ENCODE measurements at regions not wholly inside any gene's neighbourhood (a gene's known extent, or its start where the extent isn't known, plus 50 kb on each side); places are given as distances from the start of the nearest gene placed in this dataset.

- no peak for DNase-seq
Measured at GRCh38 chr14:44142006-44142405, 365.1 kb downstream of the FSCB start.

GRCh38 chr14:44135972-44136371 lies 371.1 kb downstream of the FSCB start:
- DNase-seq = no peak

- DNase-seq = no peak
Measured at GRCh38 chr14:44131861-44132260, 375.2 kb downstream of the FSCB start.

DNA sequence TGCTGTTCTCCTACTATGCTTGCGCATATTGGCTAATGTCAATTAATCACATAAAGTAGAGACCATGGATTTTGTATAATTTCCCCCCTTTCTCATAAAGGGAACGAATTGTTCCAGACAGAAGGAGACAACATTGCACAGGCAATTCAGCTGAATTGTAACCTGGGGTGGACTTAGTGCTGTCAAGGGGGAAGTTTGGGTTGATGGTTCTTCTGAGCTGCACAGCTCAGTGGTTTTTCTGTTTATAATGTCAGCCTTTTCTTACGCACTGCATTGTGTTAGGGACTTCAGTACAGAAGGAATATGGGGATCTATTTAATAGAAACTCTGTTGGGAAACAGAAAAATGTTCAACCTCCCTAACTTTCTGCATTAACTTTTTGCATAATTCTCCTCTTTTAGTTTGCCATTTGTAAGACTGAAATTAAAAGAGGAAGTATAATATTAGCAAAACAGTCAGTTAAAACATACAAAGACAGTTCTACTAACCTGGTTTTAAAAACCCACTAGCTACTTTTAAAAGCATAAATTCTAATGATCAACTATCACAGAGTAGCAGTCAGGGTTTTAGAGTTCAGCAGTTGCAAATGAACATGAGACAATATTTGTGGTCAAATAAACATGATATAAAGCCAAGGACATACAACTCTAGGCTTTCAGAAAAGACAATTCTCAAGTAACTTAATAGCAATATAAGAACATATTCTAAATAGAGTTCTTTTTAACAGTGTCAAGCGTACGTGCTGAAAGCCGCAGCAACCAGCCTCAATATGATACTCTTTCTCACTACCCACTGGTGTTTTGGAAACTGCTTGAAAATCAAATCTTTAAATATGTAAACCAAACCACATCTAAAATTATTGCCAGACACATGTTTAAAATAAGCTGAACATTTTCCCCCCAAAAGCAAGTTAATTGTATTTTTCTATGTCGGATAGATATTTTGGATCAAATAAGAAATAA lies 393.0 kb downstream of the FSCB start:
- no peak for DNase-seq

- no peak for DNase-seq
Measured at GRCh38 chr14:44112774-44113460, 394.2 kb downstream of the FSCB start.

- no peak for DNase-seq
Measured at GRCh38 chr14:44109036-44109435, 398.0 kb downstream of the FSCB start.

- DNase-seq = no peak
Measured at GRCh38 chr14:44108601-44109000, 398.5 kb downstream of the FSCB start.

GRCh38 chr14:44107156-44107555 lies 399.9 kb downstream of the FSCB start:
- DNase-seq = no peak

GRCh38 chr14:44099743-44100488 lies 407.2 kb downstream of the FSCB start:
- no peak for DNase-seq

DNA sequence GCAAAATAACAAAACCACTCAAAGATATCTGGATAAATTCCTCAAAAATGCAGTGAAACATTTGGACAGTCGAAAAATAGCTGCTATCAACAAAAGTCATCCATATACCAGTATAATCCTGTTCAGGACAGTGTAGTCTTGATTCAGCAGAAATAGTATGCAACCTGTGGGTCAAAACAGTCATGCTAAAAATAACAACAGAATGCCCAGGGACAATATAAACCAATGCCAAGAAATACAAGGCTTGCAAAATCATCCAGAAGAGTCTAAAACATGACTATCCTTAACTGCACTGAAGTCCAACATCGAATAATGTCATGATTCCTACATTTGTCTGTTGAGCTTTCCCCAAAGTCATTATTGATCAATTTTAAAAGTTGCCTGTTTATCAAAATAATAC lies 425.9 kb downstream of the FSCB start:
- DNase-seq = no peak

DNA sequence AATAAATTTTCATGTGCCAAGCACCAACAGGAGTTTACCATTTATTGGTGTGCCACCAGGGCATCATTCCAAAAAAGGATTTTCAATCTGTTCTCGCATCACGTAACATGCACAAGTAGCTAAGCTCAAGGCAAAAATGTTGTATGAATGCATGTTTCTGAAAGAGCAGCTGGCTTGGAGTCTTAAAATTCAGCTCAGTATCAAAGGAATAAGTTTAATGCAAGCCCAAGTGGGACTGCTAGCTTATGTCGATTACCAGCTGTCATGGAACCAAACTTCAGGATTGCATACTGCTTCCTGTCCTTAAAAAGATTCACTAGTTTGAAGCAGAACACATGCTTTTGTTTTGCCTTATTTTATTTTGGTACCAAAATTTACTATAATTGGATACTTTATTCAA lies 437.0 kb downstream of the FSCB start:
- peak; percentile 8 for DNase-seq

DNA sequence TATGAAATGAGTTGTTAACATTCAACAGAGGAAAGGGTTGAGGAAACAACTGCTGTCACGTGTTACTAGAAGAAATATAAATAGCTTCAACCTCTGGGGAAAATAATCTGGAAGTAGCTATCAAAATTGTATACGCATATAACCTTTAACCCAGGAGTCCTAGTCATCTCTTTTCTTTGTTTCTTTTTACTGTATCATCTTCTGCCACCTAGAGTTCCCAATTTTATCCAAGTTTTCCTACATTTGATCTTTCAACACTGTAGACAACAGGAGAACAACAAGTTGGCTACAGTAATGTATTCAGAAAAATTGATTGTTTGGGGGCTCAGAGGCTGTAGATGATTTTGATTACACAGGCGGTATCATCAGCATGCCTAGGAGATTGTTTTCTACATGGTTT lies 453.7 kb downstream of the FSCB start:
- DNase-seq = no peak

DNA sequence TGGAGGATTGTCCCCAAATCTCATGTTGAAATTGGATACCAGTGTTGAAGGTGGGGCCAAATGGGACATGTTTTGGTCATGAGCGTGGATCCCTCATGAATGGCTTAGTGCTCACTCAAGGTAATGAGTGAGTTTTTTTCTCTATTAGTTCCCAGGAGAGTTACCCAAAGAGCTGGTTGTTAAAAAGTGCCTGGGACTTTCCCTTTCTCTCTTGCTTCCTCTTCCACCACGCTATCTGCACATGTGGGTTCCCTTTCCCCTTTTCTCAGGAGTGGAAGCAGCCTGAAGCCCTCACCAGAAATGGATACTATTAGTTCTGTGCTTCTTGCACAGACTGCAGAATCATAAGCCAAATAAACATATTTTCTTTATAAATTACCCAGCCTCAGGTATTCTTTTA lies 465.4 kb downstream of the FSCB start:
- DNase-seq = no peak

DNA sequence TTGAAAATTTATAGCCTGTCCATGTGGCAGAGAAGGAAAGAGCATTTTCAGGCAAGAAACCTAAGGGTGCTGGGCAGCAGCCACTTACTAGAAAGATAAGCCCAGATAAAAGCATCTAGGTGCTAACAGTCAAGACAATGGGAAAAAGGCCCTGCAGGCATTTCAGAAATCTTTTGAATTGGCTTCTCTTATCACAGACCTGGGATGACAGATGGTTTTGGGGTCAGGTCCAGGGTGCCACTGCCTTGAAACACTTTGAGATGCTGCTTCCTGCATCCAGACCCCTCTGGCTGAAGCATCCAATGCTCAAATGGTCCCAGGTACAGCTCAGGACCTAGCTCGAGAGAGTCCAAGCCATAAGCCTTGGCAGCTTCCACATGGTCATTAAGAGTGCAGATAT lies 466.5 kb downstream of the FSCB start:
- DNase-seq = no peak

- no peak for DNase-seq
Measured at GRCh38 chr14:44036248-44036647, 470.8 kb downstream of the FSCB start.

GRCh38 chr14:44035707-44036106 lies 471.4 kb downstream of the FSCB start:
- no peak for DNase-seq

- DNase-seq = peak; percentile 2
Measured at GRCh38 chr14:44030831-44031383, 476.2 kb downstream of the FSCB start.

GRCh38 chr14:44029933-44030332 lies 477.1 kb downstream of the FSCB start:
- DNase-seq = peak; percentile 1

GRCh38 chr14:44027397-44027796 lies 479.7 kb downstream of the FSCB start:
- DNase-seq = no peak

- no peak for DNase-seq
Measured at GRCh38 chr14:44010595-44010994, 496.5 kb downstream of the FSCB start.

DNA sequence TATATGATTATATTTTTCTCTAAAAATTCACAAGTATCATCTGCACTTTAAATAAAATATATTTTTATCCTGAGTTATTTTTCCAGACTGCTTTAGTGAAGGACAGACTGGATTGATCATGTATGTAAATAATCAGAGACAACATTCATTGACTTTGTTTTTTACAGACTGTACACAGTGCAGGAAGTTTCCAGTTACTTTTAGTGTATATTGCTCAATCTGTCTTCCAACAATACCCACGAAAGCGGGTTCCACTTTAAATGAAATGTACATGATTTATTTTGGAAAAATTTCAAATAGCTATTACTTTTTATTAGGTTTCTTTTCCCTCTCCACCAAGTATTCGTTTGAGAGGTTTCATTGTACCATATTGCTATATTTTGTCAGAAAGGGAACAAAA lies 497.0 kb downstream of the FSCB start:
- DNase-seq = no peak

GRCh38 chr14:44009642-44010041 lies 497.4 kb downstream of the FSCB start:
- DNase-seq = no peak

DNA sequence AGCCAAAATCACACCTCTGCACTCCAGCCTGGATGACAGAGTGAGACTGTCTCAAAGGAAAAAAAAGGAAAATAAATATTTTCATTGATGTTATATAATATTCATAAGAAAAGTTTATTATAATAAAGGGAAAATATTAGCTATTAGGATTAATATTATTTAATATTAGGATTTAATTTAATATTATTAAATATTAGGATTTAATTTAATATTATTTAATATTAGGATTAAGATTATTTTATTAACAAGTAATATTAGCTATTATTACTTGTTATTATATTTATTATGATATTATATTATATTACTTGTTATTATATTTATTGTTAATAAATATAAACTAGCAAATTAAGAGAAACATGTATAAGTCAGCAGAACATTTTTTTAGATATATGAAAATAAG lies 518.1 kb downstream of the FSCB start:
- DNase-seq = no peak
